DND-41 (cell line): ENCODE measurements at regions not wholly inside any gene's neighbourhood (a gene's known extent, or its start where the extent isn't known, plus 50 kb on each side); places are given as distances from the start of the nearest gene placed in this dataset.

Experiments
- ATAC-seq: fragments of 200-7000 bp; cut with Tn5 transposase; 3 replicates; pipeline ENCODE4 v1.9.1; 2021; ENCODE audit warnings: low read depth; ENCODE audit not compliant: insufficient read depth
- DNase-seq: peaks from one replicate; pipeline ENCODE4 v3.0.0-alpha.2; 2020
- H2AFZ ChIP-seq: 2 replicates; pipeline ENCODE4 v1.6.0; 2012; ENCODE audit warnings: low read depth, low read length
- H3K27ac ChIP-seq: 2 replicates; pipeline ENCODE4 v1.5.1; 2012; ENCODE audit warnings: low read length, inconsistent platforms
- H3K27me3 ChIP-seq: fragments of 200-600 bp; sonication (generic); 2 replicates; pipeline ENCODE4 v1.6.0; 2012; ENCODE audit warnings: low read length, mild to moderate bottlenecking, inconsistent platforms; ENCODE audit not compliant: insufficient read depth, poor library complexity
- H3K36me3 ChIP-seq: 2 replicates; pipeline ENCODE4 v1.5.1; 2012; ENCODE audit warnings: low read length, inconsistent platforms; ENCODE audit not compliant: insufficient read depth
- H3K4me1 ChIP-seq: 2 replicates; pipeline ENCODE4 v1.5.1; 2012; ENCODE audit warnings: mild to moderate bottlenecking, low read length; ENCODE audit not compliant: insufficient read depth
- H3K4me2 ChIP-seq: 2 replicates; pipeline ENCODE4 v1.6.0; 2012; ENCODE audit warnings: mild to moderate bottlenecking, moderate library complexity, low read length, inconsistent platforms; ENCODE audit not compliant: insufficient read depth
- H3K4me3 ChIP-seq, 2 experiments: fragments of 200-600 bp in 1 of 2; shearing (Covaris generic) in 1 of 2; 2 replicates each; pipeline ENCODE4 v1.5.1; 2012 to 2016; ENCODE audit warnings: inconsistent platforms in 2 of 2, low read length in 2 of 2, mild to moderate bottlenecking in 2 of 2, low read depth in 1 of 2, moderate library complexity in 1 of 2
- H3K79me2 ChIP-seq: 2 replicates; pipeline ENCODE4 v1.6.0; 2012; ENCODE audit warnings: low read length, inconsistent platforms; ENCODE audit not compliant: insufficient read depth
- H3K9ac ChIP-seq: 2 replicates; pipeline ENCODE4 v1.6.0; 2012; ENCODE audit warnings: low read depth, mild to moderate bottlenecking, inconsistent platforms, low read length, moderate library complexity
- H3K9me3 ChIP-seq: 2 replicates; pipeline ENCODE4 v1.5.1; 2012; ENCODE audit warnings: low read length, moderate library complexity, mild to moderate bottlenecking, inconsistent platforms; ENCODE audit not compliant: insufficient read depth, severe bottlenecking
- H4K20me1 ChIP-seq: 2 replicates; pipeline ENCODE4 v1.6.0; 2012; ENCODE audit warnings: low read length; ENCODE audit not compliant: insufficient read depth
- EZH2 ChIP-seq: IDR thresholded peaks from 3 replicates; pipeline ENCODE4 v1.6.1; 2012; ENCODE audit warnings: borderline replicate concordance, low read depth, mild to moderate bottlenecking, moderate library complexity, low read length, inconsistent platforms; ENCODE audit not compliant: severe bottlenecking
- TF ChIP-seq, protein P1 (sequence below): IDR thresholded peaks from 2 replicates; pipeline ENCODE4 v1.5.1; 2012; ENCODE audit warnings: borderline replicate concordance, low read length, moderate library complexity, mild to moderate bottlenecking; ENCODE audit not compliant: poor library complexity, severe bottlenecking; ENCODE audit errors: extremely low read depth

DNA sequence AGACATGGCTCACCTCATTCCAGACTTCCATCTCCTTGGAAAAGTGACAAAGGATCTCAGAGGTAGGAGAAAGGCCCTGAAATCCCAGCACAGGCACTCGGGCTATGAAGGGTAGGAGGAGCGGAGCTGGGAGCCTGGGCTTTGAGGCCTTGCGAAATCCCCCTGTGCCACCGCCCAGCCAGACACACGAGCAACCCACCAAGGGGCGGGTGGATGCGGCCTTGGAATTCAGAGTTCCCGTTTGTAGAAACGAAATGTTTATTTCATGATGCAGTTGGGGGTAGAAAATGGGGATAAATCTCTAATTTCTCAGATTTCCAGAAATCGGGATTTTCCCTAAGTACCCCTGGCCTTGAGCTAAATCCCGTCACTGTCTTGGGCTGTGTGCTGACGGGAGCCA lies 177.1 kb upstream of the HDAC4 start:
- DNase-seq (no peak), ATAC-seq (no peak)
- Histone ChIP-seq H3K4me2 (no peak overlapping the region), H3K27ac (peak overlapping the region; percentile 57; the same call in 1 of the 2 replicates), H3K9me3 (no peaks in the 10 kb centered on the region), H3K36me3 (no peaks in the 10 kb centered on the region), H3K4me3 (no peak overlapping the region), H3K9ac (no peak overlapping the region), H3K79me2 (no peaks in the 10 kb centered on the region), H3K4me1 (peaks cover 14% of the 10 kb centered on the region; the same call in 1 of the 2 replicates), H4K20me1 (no peaks in the 10 kb centered on the region), H3K27me3 (no peaks in the 10 kb centered on the region), H2AFZ (no peak overlapping the region)
- TF ChIP-seq, protein P1, sequence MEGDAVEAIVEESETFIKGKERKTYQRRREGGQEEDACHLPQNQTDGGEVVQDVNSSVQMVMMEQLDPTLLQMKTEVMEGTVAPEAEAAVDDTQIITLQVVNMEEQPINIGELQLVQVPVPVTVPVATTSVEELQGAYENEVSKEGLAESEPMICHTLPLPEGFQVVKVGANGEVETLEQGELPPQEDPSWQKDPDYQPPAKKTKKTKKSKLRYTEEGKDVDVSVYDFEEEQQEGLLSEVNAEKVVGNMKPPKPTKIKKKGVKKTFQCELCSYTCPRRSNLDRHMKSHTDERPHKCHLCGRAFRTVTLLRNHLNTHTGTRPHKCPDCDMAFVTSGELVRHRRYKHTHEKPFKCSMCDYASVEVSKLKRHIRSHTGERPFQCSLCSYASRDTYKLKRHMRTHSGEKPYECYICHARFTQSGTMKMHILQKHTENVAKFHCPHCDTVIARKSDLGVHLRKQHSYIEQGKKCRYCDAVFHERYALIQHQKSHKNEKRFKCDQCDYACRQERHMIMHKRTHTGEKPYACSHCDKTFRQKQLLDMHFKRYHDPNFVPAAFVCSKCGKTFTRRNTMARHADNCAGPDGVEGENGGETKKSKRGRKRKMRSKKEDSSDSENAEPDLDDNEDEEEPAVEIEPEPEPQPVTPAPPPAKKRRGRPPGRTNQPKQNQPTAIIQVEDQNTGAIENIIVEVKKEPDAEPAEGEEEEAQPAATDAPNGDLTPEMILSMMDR = no peak
- TF ChIP-seq EZH2 = no peak

DNA sequence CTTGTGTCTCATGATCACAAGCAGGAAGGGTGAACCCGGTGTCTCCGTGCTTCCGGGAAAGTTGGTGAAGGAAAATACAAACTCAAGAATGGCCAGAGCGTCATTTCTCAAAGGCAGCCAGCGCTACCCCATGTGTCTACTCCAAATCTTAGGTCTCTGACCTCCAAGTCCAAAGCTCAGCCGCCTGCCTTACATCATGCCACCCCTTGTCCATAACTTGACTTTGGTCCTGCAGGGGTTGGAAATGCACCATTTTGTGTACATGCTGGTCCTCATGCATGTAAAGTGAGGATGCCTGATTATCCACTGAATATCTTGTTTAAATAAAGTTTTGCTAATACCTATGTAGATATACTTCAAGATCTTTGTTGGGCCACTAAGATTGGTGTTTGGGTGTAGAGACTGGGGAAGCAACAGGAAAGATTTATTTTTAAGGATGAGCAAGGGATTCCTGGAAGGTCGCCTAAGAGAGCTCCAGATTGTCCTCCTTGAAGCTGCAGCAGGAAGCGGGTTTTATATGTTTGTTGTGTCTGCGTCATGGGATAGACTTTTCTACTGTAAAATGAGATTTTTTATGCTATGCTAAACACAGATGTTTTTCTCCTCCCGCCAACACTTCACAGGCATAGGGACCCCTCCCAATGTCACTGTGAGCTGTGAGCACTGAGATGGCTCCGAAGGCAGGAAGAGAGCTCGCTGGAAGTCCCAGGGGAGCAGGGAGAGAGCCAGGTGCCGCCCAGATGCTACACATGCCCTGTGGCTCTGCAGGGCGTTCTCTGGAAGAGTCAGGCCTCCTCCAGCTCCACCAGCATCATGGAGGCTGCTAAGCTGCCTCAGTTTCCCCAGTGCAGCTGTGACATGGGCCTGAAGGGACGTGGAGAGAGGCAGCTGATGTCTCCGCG lies 176.2 kb upstream of the HDAC4 start:
- no peak; the same call in 2 of the 3 replicates for ATAC-seq
- Histone ChIP-seq H3K9ac (no peak overlapping the region), H3K27ac (peak overlapping the region; percentile 51; the same call in 1 of the 2 replicates), H3K27me3 (no peaks in the 10 kb centered on the region), H3K9me3 (no peaks in the 10 kb centered on the region), H3K4me3 (no peak overlapping the region), H3K79me2 (no peaks in the 10 kb centered on the region), H3K36me3 (no peaks in the 10 kb centered on the region), H3K4me2 (no peak overlapping the region), H2AFZ (no peak overlapping the region), H4K20me1 (no peaks in the 10 kb centered on the region), H3K4me1 (peaks cover 15% of the 10 kb centered on the region; the same call in 1 of the 2 replicates)
- TF ChIP-seq EZH2 = no peak
- TF ChIP-seq, protein P1 = no peak
- no peak for DNase-seq

DNA sequence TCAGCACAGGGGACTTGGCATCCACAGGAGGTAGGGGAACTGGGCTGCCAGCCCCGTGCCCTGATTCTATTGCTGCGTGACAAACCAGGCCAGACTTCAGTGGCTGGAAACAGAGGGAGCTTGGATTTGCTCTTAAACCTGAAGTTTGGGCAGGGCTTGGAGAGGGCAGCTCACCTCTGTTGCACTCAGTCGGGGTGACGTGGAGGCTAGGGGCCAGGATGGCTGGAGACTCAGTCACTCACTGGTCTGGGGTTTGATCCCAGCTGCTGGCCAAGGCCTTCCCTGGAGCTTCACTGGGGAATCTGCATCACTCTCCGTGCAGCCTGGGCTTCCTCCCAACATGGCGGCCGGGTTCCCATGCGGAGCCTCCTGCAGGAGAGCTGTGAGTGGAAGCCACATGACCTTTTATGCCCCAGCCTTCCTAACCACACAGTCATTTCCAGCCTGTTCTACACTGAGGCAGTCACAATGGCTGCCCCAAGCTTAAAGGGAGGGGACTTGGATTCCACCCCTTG lies 175.2 kb upstream of the HDAC4 start:
- no peak for DNase-seq
- H3K36me3 ChIP-seq = no peaks in the 10 kb centered on the region
- H3K4me2 ChIP-seq = no peak overlapping the region
- no peaks in the 10 kb centered on the region for H3K79me2 ChIP-seq
- H3K4me3 ChIP-seq = no peak overlapping the region
- H2AFZ ChIP-seq = no peak overlapping the region
- TF ChIP-seq, protein P1 = no peak
- TF ChIP-seq EZH2 = no peak
- no peak overlapping the region for H3K9ac ChIP-seq
- H4K20me1 ChIP-seq = no peaks in the 10 kb centered on the region
- H3K27me3 ChIP-seq = no peaks in the 10 kb centered on the region
- no peaks in the 10 kb centered on the region for H3K9me3 ChIP-seq
- peaks cover 15% of the 10 kb centered on the region; the same call in 1 of the 2 replicates for H3K4me1 ChIP-seq
- peak overlapping the region; percentile 51 for H3K27ac ChIP-seq
- ATAC-seq = no peak
